BLaER1 treated with 17β-estradiol and CSF1 and Interleukin-3, amounts not matched to agents 10 nM and 100 nM (cell line): ENCODE measurements at regions not wholly inside any gene's neighbourhood (a gene's known extent, or its start where the extent isn't known, plus 50 kb on each side); places are given as distances from the start of the nearest gene placed in this dataset.

Source experiments
- H3K27ac ChIP-seq, 11 experiments: shearing (Covaris generic); formaldehyde crosslinking; 2 replicates each; pipeline ENCODE4 v1.8.1; 2022
- H3K27me3 ChIP-seq, 11 experiments: shearing (Covaris generic); formaldehyde crosslinking; 2 replicates each; pipeline ENCODE4 v1.8.1; 2022
- H3K36me3 ChIP-seq, 11 experiments: shearing (Covaris generic); formaldehyde crosslinking; 2 replicates each; pipeline ENCODE4 v1.8.1; 2022
- H3K4me1 ChIP-seq, 10 experiments: shearing (Covaris generic); formaldehyde crosslinking; 2 replicates each; pipeline ENCODE4 v1.8.1; 2022
- H3K4me2 ChIP-seq, 11 experiments: shearing (Covaris generic); formaldehyde crosslinking; 2 replicates each; pipeline ENCODE4 v1.8.1; 2022
- H3K4me3 ChIP-seq, 10 experiments: shearing (Covaris generic); formaldehyde crosslinking; 2 replicates each; pipeline ENCODE4 v1.8.1; 2022
- H3K9ac ChIP-seq, 11 experiments: shearing (Covaris generic); formaldehyde crosslinking; 2 replicates each; pipeline ENCODE4 v1.8.1; 2022
- H3K9me3 ChIP-seq, 11 experiments: shearing (Covaris generic); formaldehyde crosslinking; replicated peaks in 1 of 11; 2 replicates each; pipeline ENCODE4 v1.8.1; 2022
- H4K20me1 ChIP-seq, 11 experiments: shearing (Covaris generic); formaldehyde crosslinking; 2 replicates each; pipeline ENCODE4 v1.8.1; 2022
- Cebpa-rat ChIP-seq, 11 experiments: shearing (Covaris generic); IDR thresholded peaks; 2 replicates each; pipeline ENCODE4 v1.8.1; 2022

- H3K27ac ChIP-seq = no peak overlapping the region
- no peak overlapping the region for H3K4me3 ChIP-seq
- no peak for TF ChIP-seq Cebpa-rat (IDR thresholded peaks at IDR 0.05)
- no peaks in the 10 kb centered on the region for H4K20me1 ChIP-seq
- H3K9ac ChIP-seq = no peak overlapping the region
- H3K9me3 ChIP-seq = no peaks in the 10 kb centered on the region
- H3K27me3 ChIP-seq = no peaks in the 10 kb centered on the region
- H3K4me1 ChIP-seq = peaks cover 0 to 11% (median 5%) of the 10 kb centered on the region in 10 experiments; a peak in 11 of 20 replicates
- H3K4me2 ChIP-seq = no peak overlapping the region
- H3K36me3 ChIP-seq = no peaks in the 10 kb centered on the region
Measured at GRCh38 chr17:55571095-55571494, 59.8 kb upstream of the SMIM36 start.

- no peak overlapping the region for H3K4me2 ChIP-seq
- H3K4me3 ChIP-seq = no peak overlapping the region
- peaks cover 0 to 4% (median 0%) of the 10 kb centered on the region in 10 experiments; a peak in 8 of 20 replicates for H3K4me1 ChIP-seq
- no peaks in the 10 kb centered on the region for H3K9me3 ChIP-seq
- no peaks in the 10 kb centered on the region for H3K36me3 ChIP-seq
- no peaks in the 10 kb centered on the region for H3K27me3 ChIP-seq
- no peak for TF ChIP-seq Cebpa-rat (IDR thresholded peaks at IDR 0.05)
- H4K20me1 ChIP-seq = no peaks in the 10 kb centered on the region
- no peak overlapping the region for H3K9ac ChIP-seq
- no peak overlapping the region for H3K27ac ChIP-seq
Measured at GRCh38 chr17:55570391-55570790, 59.1 kb upstream of the SMIM36 start.

GRCh38 chr17:55567240-55568214 is 56.3 kb upstream of the SMIM36 start:
- H3K27ac ChIP-seq = no peak overlapping the region

GRCh38 chr17:55564081-55564480 is 52.8 kb upstream of the SMIM36 start:
- H3K36me3 ChIP-seq = no peaks in the 10 kb centered on the region
- no peak overlapping the region for H3K4me3 ChIP-seq
- H3K4me2 ChIP-seq = no peak overlapping the region
- no peaks in the 10 kb centered on the region for H3K27me3 ChIP-seq
- no peaks in the 10 kb centered on the region for H3K9me3 ChIP-seq
- no peak for TF ChIP-seq Cebpa-rat (IDR thresholded peaks at IDR 0.05)
- H3K9ac ChIP-seq = no peak overlapping the region
- no peak overlapping the region for H3K27ac ChIP-seq
- no peaks in the 10 kb centered on the region for H3K4me1 ChIP-seq
- H4K20me1 ChIP-seq = no peaks in the 10 kb centered on the region

More at GRCh38 chr17:55567240-55568214, 56.3 kb upstream of the SMIM36 start:
- H3K9me3 ChIP-seq = no peaks in the 10 kb centered on the region
- no peak for TF ChIP-seq Cebpa-rat (IDR thresholded peaks at IDR 0.05)
- H3K36me3 ChIP-seq = no peaks in the 10 kb centered on the region
- H3K4me3 ChIP-seq = no peak overlapping the region
- H3K4me1 ChIP-seq = no peaks in the 10 kb centered on the region
- H4K20me1 ChIP-seq = no peaks in the 10 kb centered on the region
- no peak overlapping the region for H3K9ac ChIP-seq
- no peaks in the 10 kb centered on the region for H3K27me3 ChIP-seq
- H3K4me2 ChIP-seq = no peak overlapping the region

GRCh38 chr17:55563363-55563762 is 52.1 kb upstream of the SMIM36 start:
- Histone ChIP-seq H3K36me3 (no peaks in the 10 kb centered on the region), H3K9ac (no peak overlapping the region), H3K4me3 (no peak overlapping the region), H3K4me1 (no peaks in the 10 kb centered on the region), H3K27me3 (no peaks in the 10 kb centered on the region), H3K27ac (no peak overlapping the region), H3K9me3 (no peaks in the 10 kb centered on the region), H3K4me2 (no peak overlapping the region), H4K20me1 (no peaks in the 10 kb centered on the region)
- no peak for TF ChIP-seq Cebpa-rat (IDR thresholded peaks at IDR 0.05)

GRCh38 chr17:55561973-55562495 is 50.8 kb upstream of the SMIM36 start:
- no peak for TF ChIP-seq Cebpa-rat (IDR thresholded peaks at IDR 0.05)
- Histone ChIP-seq H3K27me3 (no peaks in the 10 kb centered on the region), H3K36me3 (no peaks in the 10 kb centered on the region), H3K4me3 (no peak overlapping the region), H4K20me1 (no peaks in the 10 kb centered on the region), H3K9ac (no peak overlapping the region), H3K27ac (no peak overlapping the region), H3K9me3 (no peaks in the 10 kb centered on the region), H3K4me1 (no peaks in the 10 kb centered on the region), H3K4me2 (no peak overlapping the region)

GRCh38 chr17:55561316-55561972 is 50.2 kb upstream of the SMIM36 start:
- Histone ChIP-seq H3K4me1 (no peaks in the 10 kb centered on the region), H3K27me3 (no peaks in the 10 kb centered on the region), H4K20me1 (no peaks in the 10 kb centered on the region), H3K4me2 (no peak overlapping the region), H3K9ac (no peak overlapping the region), H3K9me3 (no peaks in the 10 kb centered on the region), H3K4me3 (no peak overlapping the region), H3K27ac (no peak overlapping the region), H3K36me3 (no peaks in the 10 kb centered on the region)
- no peak for TF ChIP-seq Cebpa-rat (IDR thresholded peaks at IDR 0.05)
